ENCODE measurements at regions not wholly inside any gene's neighbourhood (a gene's known extent, or its start where the extent isn't known, plus 50 kb on each side); places are given as distances from the start of the nearest gene placed in this dataset.

DNA sequence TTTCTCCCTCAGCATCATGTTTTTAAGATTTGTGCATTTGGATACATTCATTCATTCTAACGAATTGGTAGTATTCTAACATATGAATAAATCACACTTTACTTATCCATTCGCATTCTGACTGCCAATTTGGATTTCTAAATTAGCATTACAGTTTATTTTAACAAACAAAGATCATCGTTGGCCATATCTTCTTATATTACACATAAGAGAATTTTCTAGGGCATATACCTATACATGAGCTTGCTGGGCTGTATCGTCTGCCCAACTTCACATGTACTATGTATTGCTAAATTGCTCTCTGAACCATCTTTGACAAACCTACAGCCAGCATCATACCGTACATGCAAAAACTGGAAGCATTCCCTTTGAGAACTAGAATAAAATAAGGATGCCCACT, 265.8 kb upstream of the PPP2R3A start:
- dilution Hi-C loops (cut with HindIII; ENCODE audit: low sequenced_read_pairs, unreplicated experiment) (no loop called here), intact Hi-C loops (cut with micrococcal nuclease) (no loop called here), in situ Hi-C loops (cut with MboI; ENCODE audit: low sequenced_read_pairs) (no loop called here)
- Histone ChIP-seq H2BK15ac (ENCODE audit: low read depth, low read length) (no peak overlapping the region), H4K91ac (ENCODE audit: insufficient read depth, low read depth, low read length) (no peak overlapping the region), H3K4me2 (ENCODE audit: low read depth, low read length) (no peak overlapping the region), H3K27ac (ENCODE audit: insufficient read depth, low read length) (no peak overlapping the region), H3K18ac (ENCODE audit: low read depth, low read length) (no peak overlapping the region), H3K14ac (replicated peaks; ENCODE audit: low read depth, low read length) (no peak overlapping the region), H3K9me3 (ENCODE audit: control insufficient read depth, insufficient read depth, low read length) (no peaks in the 10 kb centered on the region), H2BK5ac (ENCODE audit: low read depth, low read length, poor library complexity, severe bottlenecking) (no peak overlapping the region), H3K9me1 (ENCODE audit: insufficient read depth, low read length) (no peaks in the 10 kb centered on the region), H4K8ac (ENCODE audit: low read depth in 2 of 2, low read length in 2 of 2) (no peak overlapping the region), H3K56ac (ENCODE audit: extremely low read depth, insufficient read depth, low read length) (no peak overlapping the region), H2AK5ac (ENCODE audit: low read depth, low read length) (no peak overlapping the region), H4K20me1 (ENCODE audit: insufficient read depth, low read length) (no peaks in the 10 kb centered on the region), H3K4me1 (ENCODE audit: control insufficient read depth, insufficient read depth, low read length) (no peaks in the 10 kb centered on the region), H2BK20ac (ENCODE audit: low read depth, low read length) (no peak overlapping the region), H3K79me1 (ENCODE audit: low read depth in 1 of 2, low read length in 2 of 2) (no peaks in the 10 kb centered on the region), H2AFZ (replicated peaks; ENCODE audit: low read length, poor library complexity) (no peak overlapping the region), H4K5ac (ENCODE audit: low read depth, low read length) (no peak overlapping the region), H3K4ac (ENCODE audit: low read depth, low read length) (no peak overlapping the region), H3K4me3 (ENCODE audit: insufficient read depth, low read depth, low read length) (no peak overlapping the region), H3K27me3 (ENCODE audit: control insufficient read depth, insufficient read depth, low read length) (no peaks in the 10 kb centered on the region), H3K36me3 (ENCODE audit: control insufficient read depth, insufficient read depth, low read length) (no peaks in the 10 kb centered on the region), H2AK9ac (replicated peaks; ENCODE audit: low read depth, low read length, poor library complexity) (no peak overlapping the region), H3K23ac (ENCODE audit: low read depth, low read length) (no peak overlapping the region), H3K9ac (ENCODE audit: low read depth, low read length) (no peak overlapping the region), H2BK120ac (ENCODE audit: low read depth, low read length) (no peak overlapping the region)
- ChIA-PET POLR2A (ENCODE audit: unreplicated experiment) (no interaction called here), CTCF (no interaction called here)
- TF ChIP-seq RAD21 (IDR thresholded peaks at IDR 0.05; ENCODE audit: low read length) (no peak), SMC3 (IDR thresholded peaks at IDR 0.05; ENCODE audit: low read depth, low read length) (no peak), MAFK (IDR thresholded peaks at IDR 0.05; ENCODE audit: low read depth, low read length) (no peak), CEBPB (IDR thresholded peaks at IDR 0.05; ENCODE audit: low read depth, low read length) (no peak), FOS (IDR thresholded peaks at IDR 0.05; ENCODE audit: low read depth, low read length) (no peak), BHLHE40 (IDR thresholded peaks at IDR 0.05; ENCODE audit: low read depth, low read length) (no peak), RFX5 (IDR thresholded peaks at IDR 0.05; ENCODE audit: low read depth, low read length) (no peak), MXI1 (IDR thresholded peaks at IDR 0.05; ENCODE audit: borderline replicate concordance, low read depth, low read length) (no peak), RCOR1 (IDR thresholded peaks at IDR 0.05; ENCODE audit: insufficient replicate concordance, low read length) (no peak), NFE2L2 (IDR thresholded peaks at IDR 0.05; ENCODE audit: low read depth, low read length) (no peak), CHD1 (IDR thresholded peaks at IDR 0.05; ENCODE audit: low read depth, low read length) (no peak), MAZ (IDR thresholded peaks at IDR 0.05; ENCODE audit: borderline replicate concordance, low read depth, low read length) (no peak), POLR2A (IDR thresholded peaks at IDR 0.05; ENCODE audit: low read depth, low read length) (no peak)
- TF ChIP-seq, protein P1, sequence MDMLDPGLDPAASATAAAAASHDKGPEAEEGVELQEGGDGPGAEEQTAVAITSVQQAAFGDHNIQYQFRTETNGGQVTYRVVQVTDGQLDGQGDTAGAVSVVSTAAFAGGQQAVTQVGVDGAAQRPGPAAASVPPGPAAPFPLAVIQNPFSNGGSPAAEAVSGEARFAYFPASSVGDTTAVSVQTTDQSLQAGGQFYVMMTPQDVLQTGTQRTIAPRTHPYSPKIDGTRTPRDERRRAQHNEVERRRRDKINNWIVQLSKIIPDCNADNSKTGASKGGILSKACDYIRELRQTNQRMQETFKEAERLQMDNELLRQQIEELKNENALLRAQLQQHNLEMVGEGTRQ (IDR thresholded peaks at IDR 0.05; ENCODE audit: low read depth, low read length) = no peak
- TF ChIP-seq, protein P2, sequence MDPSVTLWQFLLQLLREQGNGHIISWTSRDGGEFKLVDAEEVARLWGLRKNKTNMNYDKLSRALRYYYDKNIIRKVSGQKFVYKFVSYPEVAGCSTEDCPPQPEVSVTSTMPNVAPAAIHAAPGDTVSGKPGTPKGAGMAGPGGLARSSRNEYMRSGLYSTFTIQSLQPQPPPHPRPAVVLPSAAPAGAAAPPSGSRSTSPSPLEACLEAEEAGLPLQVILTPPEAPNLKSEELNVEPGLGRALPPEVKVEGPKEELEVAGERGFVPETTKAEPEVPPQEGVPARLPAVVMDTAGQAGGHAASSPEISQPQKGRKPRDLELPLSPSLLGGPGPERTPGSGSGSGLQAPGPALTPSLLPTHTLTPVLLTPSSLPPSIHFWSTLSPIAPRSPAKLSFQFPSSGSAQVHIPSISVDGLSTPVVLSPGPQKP (IDR thresholded peaks at IDR 0.05; ENCODE audit: borderline replicate concordance, low read depth, low read length) = no peak
- TF ChIP-seq, protein P3, sequence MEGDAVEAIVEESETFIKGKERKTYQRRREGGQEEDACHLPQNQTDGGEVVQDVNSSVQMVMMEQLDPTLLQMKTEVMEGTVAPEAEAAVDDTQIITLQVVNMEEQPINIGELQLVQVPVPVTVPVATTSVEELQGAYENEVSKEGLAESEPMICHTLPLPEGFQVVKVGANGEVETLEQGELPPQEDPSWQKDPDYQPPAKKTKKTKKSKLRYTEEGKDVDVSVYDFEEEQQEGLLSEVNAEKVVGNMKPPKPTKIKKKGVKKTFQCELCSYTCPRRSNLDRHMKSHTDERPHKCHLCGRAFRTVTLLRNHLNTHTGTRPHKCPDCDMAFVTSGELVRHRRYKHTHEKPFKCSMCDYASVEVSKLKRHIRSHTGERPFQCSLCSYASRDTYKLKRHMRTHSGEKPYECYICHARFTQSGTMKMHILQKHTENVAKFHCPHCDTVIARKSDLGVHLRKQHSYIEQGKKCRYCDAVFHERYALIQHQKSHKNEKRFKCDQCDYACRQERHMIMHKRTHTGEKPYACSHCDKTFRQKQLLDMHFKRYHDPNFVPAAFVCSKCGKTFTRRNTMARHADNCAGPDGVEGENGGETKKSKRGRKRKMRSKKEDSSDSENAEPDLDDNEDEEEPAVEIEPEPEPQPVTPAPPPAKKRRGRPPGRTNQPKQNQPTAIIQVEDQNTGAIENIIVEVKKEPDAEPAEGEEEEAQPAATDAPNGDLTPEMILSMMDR (conservative IDR thresholded peaks at IDR 0.05; ENCODE audit: low read depth, low read length) = no peak
- DNase-seq (no peak), ATAC-seq (ENCODE audit: low read depth) (no peak)
- BruUV-seq (replicated peaks) = no TSS peak
- WGBS, 2 experiments (ENCODE audit: extremely low coverage in 2 of 2, insufficient read length in 1 of 2) = 20% methylated on average over 1 of the region's 5 CpGs; no CpG with 5 or more reads in 1 of the 2 experiments
